H9 (cell line): ENCODE measurements at regions not wholly inside any gene's neighbourhood (a gene's known extent, or its start where the extent isn't known, plus 50 kb on each side); places are given as distances from the start of the nearest gene placed in this dataset.

Experiments
- DNase-seq: peaks from one replicate; pipeline ENCODE4 v3.0.0-alpha.2; 2017
- H2AFZ ChIP-seq: one replicate; pipeline ENCODE4 v1.6.1; 2013; ENCODE audit warnings: mild to moderate bottlenecking, low read length, control low read depth, moderate library complexity
- H2AK5ac ChIP-seq: 2 replicates; pipeline ENCODE4 v1.6.1; 2013; ENCODE audit warnings: low read length, control low read depth, mixed read lengths; ENCODE audit not compliant: insufficient read length
- H2BK120ac ChIP-seq: one replicate; pipeline ENCODE4 v1.6.1; 2013; ENCODE audit warnings: low read depth, mild to moderate bottlenecking, low read length, control low read depth, inconsistent platforms; ENCODE audit not compliant: poor library complexity, severe bottlenecking
- H2BK12ac ChIP-seq: 2 replicates; pipeline ENCODE4 v1.6.1; 2013; ENCODE audit warnings: low read length, control low read depth, mixed read lengths, low read depth; ENCODE audit not compliant: insufficient read length
- H2BK15ac ChIP-seq: 2 replicates; pipeline ENCODE4 v1.6.1; 2013; ENCODE audit warnings: low read depth, low read length, control low read depth
- H2BK20ac ChIP-seq: one replicate; pipeline ENCODE4 v1.6.1; 2013; ENCODE audit warnings: low read depth, mild to moderate bottlenecking, low read length, control low read depth, inconsistent platforms; ENCODE audit not compliant: poor library complexity, severe bottlenecking
- H2BK5ac ChIP-seq: 2 replicates; pipeline ENCODE4 v1.6.1; 2013; ENCODE audit warnings: low read length, control low read depth, mixed read lengths; ENCODE audit not compliant: insufficient read length
- H3K14ac ChIP-seq: 2 replicates; pipeline ENCODE4 v1.6.1; 2013; ENCODE audit warnings: low read length, control low read depth; ENCODE audit not compliant: insufficient read depth
- H3K18ac ChIP-seq: 2 replicates; pipeline ENCODE4 v1.6.1; 2013; ENCODE audit warnings: low read depth, mild to moderate bottlenecking, mixed read lengths, low read length, control low read depth; ENCODE audit not compliant: insufficient read length
- H3K23ac ChIP-seq: 2 replicates; pipeline ENCODE4 v1.6.1; 2013; ENCODE audit warnings: low read length, control low read depth, mixed read lengths, low read depth; ENCODE audit not compliant: insufficient read length
- H3K23me2 ChIP-seq: 2 replicates; pipeline ENCODE4 v1.6.1; 2013; ENCODE audit warnings: low read depth, mild to moderate bottlenecking, mixed read lengths, low read length, control low read depth; ENCODE audit not compliant: insufficient read length, poor library complexity, severe bottlenecking
- H3K27ac ChIP-seq: 2 replicates; pipeline ENCODE4 v1.5.1; 2013; ENCODE audit warnings: low read length, control low read depth, mixed read lengths, low read depth; ENCODE audit not compliant: insufficient read length
- H3K27me3 ChIP-seq: 2 replicates; pipeline ENCODE4 v1.6.1; 2013; ENCODE audit warnings: low read length, control low read depth, inconsistent platforms; ENCODE audit not compliant: insufficient read depth
- H3K4ac ChIP-seq: 2 replicates; pipeline ENCODE4 v1.6.1; 2013; ENCODE audit warnings: low read depth, mild to moderate bottlenecking, control low read depth, inconsistent platforms, low read length, moderate library complexity
- H3K4me1 ChIP-seq: 2 replicates; pipeline ENCODE4 v1.6.1; 2013; ENCODE audit warnings: low read length, control low read depth, inconsistent platforms; ENCODE audit not compliant: insufficient read depth
- H3K4me2 ChIP-seq: 2 replicates; pipeline ENCODE4 v1.6.1; 2013; ENCODE audit warnings: low read length, control low read depth, mixed read lengths; ENCODE audit not compliant: insufficient read length, insufficient read depth
- H3K56ac ChIP-seq: 2 replicates; pipeline ENCODE4 v1.6.1; 2013; ENCODE audit warnings: low read depth, mild to moderate bottlenecking, mixed read lengths, low read length, control low read depth; ENCODE audit not compliant: insufficient read length
- H3K79me1 ChIP-seq: 2 replicates; pipeline ENCODE4 v1.6.1; 2013; ENCODE audit warnings: low read depth, mild to moderate bottlenecking, moderate library complexity, low read length, control low read depth, inconsistent platforms; ENCODE audit not compliant: insufficient read depth, poor library complexity, severe bottlenecking
- H3K79me2 ChIP-seq: 2 replicates; pipeline ENCODE4 v1.6.1; 2013; ENCODE audit warnings: low read length, control low read depth, inconsistent platforms; ENCODE audit not compliant: insufficient read depth
- H3K9ac ChIP-seq: 2 replicates; pipeline ENCODE4 v1.6.1; 2013; ENCODE audit warnings: low read length, control low read depth, mixed read lengths; ENCODE audit not compliant: insufficient read length; ENCODE audit errors: extremely low read depth
- H3K9me3 ChIP-seq: one replicate; pipeline ENCODE4 v1.6.1; 2013; ENCODE audit warnings: low read depth, low read length, inconsistent platforms; ENCODE audit not compliant: control insufficient read depth
- H3T11ph ChIP-seq: one replicate; pipeline ENCODE4 v1.6.1; 2013; ENCODE audit warnings: mild to moderate bottlenecking, low read length, control low read depth, inconsistent platforms
- H4K20me1 ChIP-seq: one replicate; pipeline ENCODE4 v1.6.1; 2013; ENCODE audit not compliant: control insufficient read depth, insufficient read length, insufficient read depth
- H4K5ac ChIP-seq: 2 replicates; pipeline ENCODE4 v1.6.1; 2013; ENCODE audit warnings: low read depth, mild to moderate bottlenecking, mixed read lengths, low read length, control low read depth; ENCODE audit not compliant: insufficient read length
- H4K8ac ChIP-seq: replicated peaks from 2 replicates; pipeline ENCODE4 v1.6.1; 2013; ENCODE audit warnings: low read length, control low read depth, mixed read lengths, low read depth; ENCODE audit not compliant: insufficient read length
- H4K91ac ChIP-seq: 2 replicates; pipeline ENCODE4 v1.6.1; 2013; ENCODE audit warnings: low read depth, mild to moderate bottlenecking, moderate library complexity, mixed read lengths, low read length, control low read depth; ENCODE audit not compliant: insufficient read length
- H3K27ac Mint-ChIP-seq, 3 experiments: 2 replicates in 2 of 3; 3 replicates in 1 of 3; pipeline ENCODE4 v1.8.0; 2020 to 2021; ENCODE audit warnings: mixed read lengths in 3 of 3, mild to moderate bottlenecking in 1 of 3, moderate library complexity in 1 of 3
- H3K27me3 Mint-ChIP-seq: 2 replicates; pipeline ENCODE4 v1.8.0; 2021; ENCODE audit warnings: low read depth, mild to moderate bottlenecking, moderate library complexity, mixed read lengths
- H3K36me3 Mint-ChIP-seq, 3 experiments: 2 replicates in 2 of 3; 3 replicates in 1 of 3; pipeline ENCODE4 v1.8.0; 2020 to 2021; ENCODE audit warnings: low read depth in 3 of 3, mixed read lengths in 3 of 3; ENCODE audit not compliant: insufficient read depth in 1 of 3
- H3K4me1 Mint-ChIP-seq, 2 experiments: 2 replicates each; pipeline ENCODE4 v1.8.0; 2020; ENCODE audit warnings: mixed read lengths in 2 of 2
- H3K4me3 Mint-ChIP-seq, 2 experiments: 2 replicates in 1 of 2; 3 replicates in 1 of 2; pipeline ENCODE4 v1.8.0; 2020 to 2021; ENCODE audit warnings: mild to moderate bottlenecking in 2 of 2, mixed read lengths in 2 of 2, moderate library complexity in 1 of 2
- H3K9me3 Mint-ChIP-seq, 2 experiments: 2 replicates in 1 of 2; 3 replicates in 1 of 2; pipeline ENCODE4 v1.8.0; 2020; ENCODE audit warnings: mild to moderate bottlenecking in 2 of 2, mixed read lengths in 2 of 2, moderate library complexity in 1 of 2
- CTCF ChIP-seq: fragments of 200-600 bp; sonication (generic); conservative IDR thresholded peaks from 3 replicates; pipeline ENCODE4 v1.8.0; 2021; ENCODE audit warnings: antibody characterized with exemption, mild to moderate bottlenecking
- WGBS: extraction: QIAGEN DNeasy Blood & Tissue Kit; methylation state at CpG from one replicate; pipeline ENCODE4 v1.1.7; 2013; ENCODE audit warnings: missing lambda C conversion rate, low lambda C conversion rate, mixed read lengths; ENCODE audit not compliant: insufficient read length; ENCODE audit errors: extremely low coverage; 5-methylcytosine and 5-hydroxymethylcytosine counted together

- Mint-ChIP-seq H3K36me3 (peaks cover 19 to 32% (median 22%) of the 10 kb centered on the region in 3 experiments), H3K27ac (no peak overlapping the region)
These were observed 222.0 kb upstream of the COPS8 start for GRCh38 chr2:236863729-236864126.

More at GRCh38 chr2:236863729-236864126, 222.0 kb upstream of the COPS8 start:
- Histone ChIP-seq H3K79me1 (no peaks in the 10 kb centered on the region), H2BK120ac (no peak overlapping the region), H2BK20ac (no peak overlapping the region), H3K9ac (no peak overlapping the region), H4K5ac (no peak overlapping the region), H2BK12ac (no peak overlapping the region), H4K8ac (no peak overlapping the region), H4K91ac (no peak overlapping the region), H3K23me2 (no peaks in the 10 kb centered on the region), H3K27ac (no peak overlapping the region), H3K23ac (no peak overlapping the region), H2AK5ac (no peak overlapping the region), H3K14ac (no peak overlapping the region), H3K4me1 (peaks cover 3% of the 10 kb centered on the region; the same call in 1 of the 2 replicates), H2AFZ (no peak overlapping the region), H4K20me1 (no peaks in the 10 kb centered on the region), H3K79me2 (no peaks in the 10 kb centered on the region), H3T11ph (no peak overlapping the region), H3K27me3 (no peaks in the 10 kb centered on the region), H2BK5ac (no peak overlapping the region), H3K4ac (no peak overlapping the region), H3K56ac (no peak overlapping the region), H3K18ac (no peak overlapping the region), H2BK15ac (no peak overlapping the region), H3K4me2 (no peak overlapping the region), H3K9me3 (no peaks in the 10 kb centered on the region)
- H3K9me3 Mint-ChIP-seq: peaks cover 26 to 28% of the 10 kb centered on the region in 2 experiments
- DNase-seq: peak; percentile 8
- WGBS: no CpG with 5 or more reads among the region's 5 CpGs
- no peak for TF ChIP-seq CTCF
- H3K27me3 Mint-ChIP-seq: peaks cover 30% of the 10 kb centered on the region
- no peak overlapping the region for H3K4me3 Mint-ChIP-seq
- peaks cover 30 to 33% of the 10 kb centered on the region in 2 experiments for H3K4me1 Mint-ChIP-seq
